Endodermal cell (in vitro differentiated cells): ENCODE measurements at regions not wholly inside any gene's neighbourhood (a gene's known extent, or its start where the extent isn't known, plus 50 kb on each side); places are given as distances from the start of the nearest gene placed in this dataset.

Source experiments
- DNase-seq: peaks from one replicate; pipeline ENCODE4 v3.0.0-alpha.2; 2017
- H3K27ac ChIP-seq: 2 replicates; pipeline ENCODE4 v1.5.1; 2013; ENCODE audit warnings: mild to moderate bottlenecking, low read depth, low read length, moderate library complexity
- H3K27me3 ChIP-seq: 2 replicates; pipeline ENCODE4 v1.6.1; 2013; ENCODE audit warnings: mild to moderate bottlenecking, low read length, moderate library complexity; ENCODE audit not compliant: insufficient read depth, control insufficient read depth, poor library complexity, severe bottlenecking
- H3K36me3 ChIP-seq: 2 replicates; pipeline ENCODE4 v1.7.0; 2013; ENCODE audit warnings: mild to moderate bottlenecking, low read length, moderate library complexity; ENCODE audit not compliant: control insufficient read depth, insufficient read depth
- H3K4me1 ChIP-seq: one replicate; pipeline ENCODE4 v1.7.0; 2013; ENCODE audit warnings: low read length; ENCODE audit not compliant: control insufficient read depth, insufficient read depth
- H3K4me3 ChIP-seq: 2 replicates; pipeline ENCODE4 v1.5.1; 2013; ENCODE audit warnings: mild to moderate bottlenecking, low read length, moderate library complexity
- H3K9ac ChIP-seq: 2 replicates; pipeline ENCODE4 v1.6.1; 2013; ENCODE audit warnings: mild to moderate bottlenecking, low read length, moderate library complexity; ENCODE audit not compliant: poor library complexity, severe bottlenecking; ENCODE audit errors: extremely low read depth
- H3K9me3 ChIP-seq: 2 replicates; pipeline ENCODE4 v1.6.1; 2013; ENCODE audit warnings: mild to moderate bottlenecking, low read length, moderate library complexity; ENCODE audit not compliant: control insufficient read depth
- H3K27ac Mint-ChIP-seq: 2 replicates; pipeline ENCODE4 v1.8.0; 2020; ENCODE audit warnings: mixed read lengths
- H3K27me3 Mint-ChIP-seq: 2 replicates; pipeline ENCODE4 v1.8.0; 2021; ENCODE audit warnings: mild to moderate bottlenecking, mixed read lengths; ENCODE audit not compliant: insufficient read depth
- H3K36me3 Mint-ChIP-seq: 2 replicates; pipeline ENCODE4 v1.8.0; 2020; ENCODE audit warnings: low read depth, mixed read lengths
- H3K4me1 Mint-ChIP-seq: 2 replicates; pipeline ENCODE4 v1.8.0; 2020; ENCODE audit warnings: mixed read lengths
- H3K4me3 Mint-ChIP-seq: 2 replicates; pipeline ENCODE4 v1.8.0; 2020; ENCODE audit warnings: mild to moderate bottlenecking, moderate library complexity, mixed read lengths
- H3K9me3 Mint-ChIP-seq: 2 replicates; pipeline ENCODE4 v1.8.0; 2020; ENCODE audit warnings: mild to moderate bottlenecking, mixed read lengths
- CTCF ChIP-seq: fragments of 200-600 bp; sonication (generic); conservative IDR thresholded peaks from 2 replicates; pipeline ENCODE4 v1.5.0; 2021; ENCODE audit warnings: antibody characterized with exemption, mild to moderate bottlenecking
- WGBS, 2 experiments: methylation state at CpG; one replicate each; pipeline versions ENCODE4 v1.1.5 to v1.1.7; 2013; ENCODE audit warnings: missing lambda C conversion rate in 2 of 2, mixed read lengths in 1 of 2; ENCODE audit not compliant: insufficient coverage in 1 of 2, insufficient read length in 1 of 2; 5-methylcytosine and 5-hydroxymethylcytosine counted together

- Mint-ChIP-seq H3K9me3 (no peaks in the 10 kb centered on the region), H3K27me3 (no peaks in the 10 kb centered on the region), H3K4me3 (no peak overlapping the region), H3K4me1 (peaks cover 56% of the 10 kb centered on the region), H3K36me3 (peaks cover 2% of the 10 kb centered on the region), H3K27ac (peak overlapping the region; percentile 40)
- no peak for TF ChIP-seq CTCF
- Histone ChIP-seq H3K9me3 (no peaks in the 10 kb centered on the region), H3K9ac (no peak overlapping the region), H3K36me3 (no peaks in the 10 kb centered on the region), H3K4me3 (no peak overlapping the region), H3K27me3 (no peaks in the 10 kb centered on the region), H3K27ac (no peak overlapping the region), H3K4me1 (peaks cover 15% of the 10 kb centered on the region)
- peak; percentile 59 for DNase-seq
- 38 to 40% methylated on average over 1 to 4 of the region's 4 CpGs for WGBS, 2 experiments
These were observed 69.1 kb upstream of the CPSF6 start for GRCh38 chr12:69170293-69170692.

GRCh38 chr12:69171881-69172280, 67.5 kb upstream of the CPSF6 start:
- DNase-seq = peak; percentile 72

GRCh38 chr12:69172491-69172890, 66.9 kb upstream of the CPSF6 start:
- Mint-ChIP-seq H3K36me3 (peaks cover 6% of the 10 kb centered on the region), H3K4me3 (no peak overlapping the region), H3K27ac (no peak overlapping the region), H3K4me1 (peaks cover 47% of the 10 kb centered on the region), H3K9me3 (peaks cover 12% of the 10 kb centered on the region), H3K27me3 (no peaks in the 10 kb centered on the region)
- no peak overlapping the region for H3K4me3 ChIP-seq
- 89% methylated on average over 1 of the region's 1 CpG; no CpG with 5 or more reads in 1 of the 2 experiments for WGBS, 2 experiments
- no peak overlapping the region for H3K27ac ChIP-seq
- no peak overlapping the region for H3K9ac ChIP-seq
- DNase-seq = no peak
- peaks cover 15% of the 10 kb centered on the region for H3K4me1 ChIP-seq
- H3K36me3 ChIP-seq = no peaks in the 10 kb centered on the region
- TF ChIP-seq CTCF = no peak
- H3K9me3 ChIP-seq = peaks cover 13% of the 10 kb centered on the region
- H3K27me3 ChIP-seq = no peaks in the 10 kb centered on the region

More at GRCh38 chr12:69171881-69172280, 67.5 kb upstream of the CPSF6 start:
- H3K27me3 ChIP-seq = no peaks in the 10 kb centered on the region
- H3K9me3 Mint-ChIP-seq = peaks cover 12% of the 10 kb centered on the region
- 55 to 93% methylated on average over 2 to 6 of the region's 6 CpGs for WGBS, 2 experiments
- peaks cover 15% of the 10 kb centered on the region for H3K4me1 ChIP-seq
- H3K27ac Mint-ChIP-seq = peak overlapping the region; percentile 50
- H3K36me3 ChIP-seq = no peaks in the 10 kb centered on the region
- peaks cover 50% of the 10 kb centered on the region for H3K4me1 Mint-ChIP-seq
- no peak overlapping the region for H3K9ac ChIP-seq
- H3K4me3 ChIP-seq = peak overlapping the region; percentile 21
- no peak for TF ChIP-seq CTCF
- H3K9me3 ChIP-seq = peaks cover 8% of the 10 kb centered on the region
- H3K27ac ChIP-seq = no peak overlapping the region
- peaks cover 6% of the 10 kb centered on the region for H3K36me3 Mint-ChIP-seq
- H3K4me3 Mint-ChIP-seq = no peak overlapping the region
- H3K27me3 Mint-ChIP-seq = no peaks in the 10 kb centered on the region
